Stomach (tissue), 4 donors: ENCODE measurements at regions not wholly inside any gene's neighbourhood (a gene's known extent, or its start where the extent isn't known, plus 50 kb on each side); places are given as distances from the start of the nearest gene placed in this dataset.

Source experiments
- EP300 ChIP-seq: sonication (generic); formaldehyde crosslinking; IDR thresholded peaks from one replicate; pipeline ENCODE4 v1.6.1; 2017; ENCODE audit warnings: antibody characterized with exemption
- POLR2A ChIP-seq, 4 donors: fragments of 450-650 bp; IDR thresholded peaks; one replicate each; pipeline ENCODE4 v1.6.1; 2016; ENCODE audit warnings: antibody characterized with exemption in 4 of 4, control low read depth in 2 of 4, mild to moderate bottlenecking in 1 of 4, moderate library complexity in 1 of 4
- POLR2AphosphoS5 ChIP-seq, 3 donors: sonication (generic); formaldehyde crosslinking; IDR thresholded peaks; one replicate each; pipeline ENCODE4 v1.6.1; 2016; ENCODE audit warnings: antibody characterized with exemption in 3 of 3
- TF ChIP-seq, protein P1 (sequence below), 7 experiments: fragments of 450-650 bp in 4 of 7; fragments of 200-600 bp in 3 of 7; sonication (generic) in 3 of 7; IDR thresholded peaks; one replicate each; pipeline ENCODE4 v1.5.1; 2016 to 2019; ENCODE audit warnings: antibody characterized with exemption in 7 of 7, control low read depth in 2 of 7, mild to moderate bottlenecking in 1 of 7

DNA sequence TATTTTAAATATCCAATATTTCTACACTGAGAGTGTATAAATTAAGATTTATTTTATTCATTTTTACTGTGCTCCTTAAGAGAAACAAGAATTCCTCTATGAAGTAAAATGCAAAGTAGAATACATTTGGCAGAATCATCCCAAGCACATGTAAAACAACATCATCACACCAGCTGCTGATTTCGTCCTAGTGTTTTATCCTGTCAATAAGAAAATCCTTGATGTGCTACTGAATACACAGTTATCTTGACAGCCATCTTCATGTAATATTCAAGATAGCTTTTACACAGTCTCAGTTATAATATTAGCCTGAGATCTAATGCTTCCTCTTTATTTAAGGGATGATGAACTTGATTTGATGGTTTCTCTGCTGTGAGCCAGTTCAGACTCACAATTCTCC is 282.4 kb downstream of the MZT1 start:
- TF ChIP-seq, protein P1, sequence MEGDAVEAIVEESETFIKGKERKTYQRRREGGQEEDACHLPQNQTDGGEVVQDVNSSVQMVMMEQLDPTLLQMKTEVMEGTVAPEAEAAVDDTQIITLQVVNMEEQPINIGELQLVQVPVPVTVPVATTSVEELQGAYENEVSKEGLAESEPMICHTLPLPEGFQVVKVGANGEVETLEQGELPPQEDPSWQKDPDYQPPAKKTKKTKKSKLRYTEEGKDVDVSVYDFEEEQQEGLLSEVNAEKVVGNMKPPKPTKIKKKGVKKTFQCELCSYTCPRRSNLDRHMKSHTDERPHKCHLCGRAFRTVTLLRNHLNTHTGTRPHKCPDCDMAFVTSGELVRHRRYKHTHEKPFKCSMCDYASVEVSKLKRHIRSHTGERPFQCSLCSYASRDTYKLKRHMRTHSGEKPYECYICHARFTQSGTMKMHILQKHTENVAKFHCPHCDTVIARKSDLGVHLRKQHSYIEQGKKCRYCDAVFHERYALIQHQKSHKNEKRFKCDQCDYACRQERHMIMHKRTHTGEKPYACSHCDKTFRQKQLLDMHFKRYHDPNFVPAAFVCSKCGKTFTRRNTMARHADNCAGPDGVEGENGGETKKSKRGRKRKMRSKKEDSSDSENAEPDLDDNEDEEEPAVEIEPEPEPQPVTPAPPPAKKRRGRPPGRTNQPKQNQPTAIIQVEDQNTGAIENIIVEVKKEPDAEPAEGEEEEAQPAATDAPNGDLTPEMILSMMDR (IDR thresholded peaks at IDR 0.05): no peak
- TF ChIP-seq POLR2A (IDR thresholded peaks at IDR 0.05): no peak
- TF ChIP-seq POLR2AphosphoS5 (IDR thresholded peaks at IDR 0.05): no peak
- no peak for TF ChIP-seq EP300
